Caki2 (cell line): ENCODE measurements at regions not wholly inside any gene's neighbourhood (a gene's known extent, or its start where the extent isn't known, plus 50 kb on each side); places are given as distances from the start of the nearest gene placed in this dataset.

ENCODE experiments used
- DNase-seq: peaks from one replicate; pipeline ENCODE4 v3.0.0-alpha.2; 2015; ENCODE audit warnings: low read depth
- in situ Hi-C: cut with HindIII; loops from 2 replicates; pipeline ENCODE4 v1.10.0; 2016; ENCODE audit warnings: low sequenced_read_pairs, low pct_unique_long_range_greater_than_20kb, mixed read lengths

GRCh38 chr6:87941556-87942358, 105.9 kb upstream of the SPACA1 start:
- in situ Hi-C loops: no loop called here
- no peak for DNase-seq

- in situ Hi-C loops: no loop called here
- DNase-seq: no peak
Measured at GRCh38 chr6:87939776-87940175, 107.9 kb upstream of the SPACA1 start.

GRCh38 chr6:87938287-87938686, 109.4 kb upstream of the SPACA1 start:
- no peak for DNase-seq
- in situ Hi-C loops: no loop called here

- in situ Hi-C loops: no loop called here
- DNase-seq: no peak
Measured at GRCh38 chr6:87936065-87936464, 111.6 kb upstream of the SPACA1 start.

- in situ Hi-C loops: no loop called here
- no peak for DNase-seq
Measured at GRCh38 chr6:87935196-87935595, 112.4 kb upstream of the SPACA1 start.

- in situ Hi-C loops: no loop called here
- DNase-seq: no peak
Measured at GRCh38 chr6:87932361-87932760, 115.3 kb upstream of the SPACA1 start.

- in situ Hi-C loops: no loop called here
- DNase-seq: peak; percentile 80
Measured at GRCh38 chr6:87929843-87930288, 117.8 kb upstream of the SPACA1 start.

GRCh38 chr6:87926687-87927086, 121.0 kb upstream of the SPACA1 start:
- in situ Hi-C loops: no loop called here
- no peak for DNase-seq

- DNase-seq: no peak
- in situ Hi-C loops: no loop called here
Measured at GRCh38 chr6:87926072-87926471, 121.6 kb upstream of the SPACA1 start.

GRCh38 chr6:87925373-87926060, 122.1 kb upstream of the SPACA1 start:
- in situ Hi-C loops: no loop called here

GRCh38 chr6:87923389-87924050, 124.1 kb upstream of the SPACA1 start:
- no peak for DNase-seq
- in situ Hi-C loops: no loop called here

More at GRCh38 chr6:87925373-87926060, 122.1 kb upstream of the SPACA1 start:
- no peak for DNase-seq

GRCh38 chr6:87922947-87923330, 124.7 kb upstream of the SPACA1 start:
- in situ Hi-C loops: no loop called here
- DNase-seq: no peak

GRCh38 chr6:87922196-87922946, 125.3 kb upstream of the SPACA1 start:
- in situ Hi-C loops: no loop called here
- no peak for DNase-seq

GRCh38 chr6:87921034-87921433, 126.6 kb upstream of the SPACA1 start:
- in situ Hi-C loops: no loop called here
- DNase-seq: no peak

GRCh38 chr6:87920245-87920644, 127.4 kb upstream of the SPACA1 start:
- DNase-seq: no peak
- in situ Hi-C loops: no loop called here

GRCh38 chr6:87919416-87919815, 128.2 kb upstream of the SPACA1 start:
- DNase-seq: no peak
- in situ Hi-C loops: no loop called here

GRCh38 chr6:87919001-87919400, 128.6 kb upstream of the SPACA1 start:
- in situ Hi-C loops: no loop called here
- DNase-seq: no peak

- DNase-seq: no peak
- in situ Hi-C loops: no loop called here
Measured at GRCh38 chr6:87918461-87918941, 129.1 kb upstream of the SPACA1 start.
